IPS-15b (cell line): ENCODE measurements at regions not wholly inside any gene's neighbourhood (a gene's known extent, or its start where the extent isn't known, plus 50 kb on each side); places are given as distances from the start of the nearest gene placed in this dataset.

Source experiments
- H3K27me3 ChIP-seq: one replicate; pipeline ENCODE4 v1.6.1; 2013; ENCODE audit warnings: low read length; ENCODE audit not compliant: control insufficient read depth, insufficient read depth
- H3K36me3 ChIP-seq: one replicate; pipeline ENCODE4 v1.6.1; 2013; ENCODE audit warnings: low read length; ENCODE audit not compliant: control insufficient read depth, insufficient read depth
- H3K4me1 ChIP-seq: one replicate; pipeline ENCODE4 v1.6.1; 2013; ENCODE audit warnings: mild to moderate bottlenecking, low read length; ENCODE audit not compliant: control insufficient read depth, insufficient read depth
- H3K4me3 ChIP-seq: one replicate; pipeline ENCODE4 v1.5.1; 2013; ENCODE audit warnings: low read depth, low read length
- H3K9ac ChIP-seq: one replicate; pipeline ENCODE4 v1.6.1; 2013; ENCODE audit warnings: low read depth, mild to moderate bottlenecking, low read length
- H3K9me3 ChIP-seq: one replicate; pipeline ENCODE4 v1.6.1; 2013; ENCODE audit warnings: mild to moderate bottlenecking, low read length; ENCODE audit not compliant: control insufficient read depth, insufficient read depth

DNA sequence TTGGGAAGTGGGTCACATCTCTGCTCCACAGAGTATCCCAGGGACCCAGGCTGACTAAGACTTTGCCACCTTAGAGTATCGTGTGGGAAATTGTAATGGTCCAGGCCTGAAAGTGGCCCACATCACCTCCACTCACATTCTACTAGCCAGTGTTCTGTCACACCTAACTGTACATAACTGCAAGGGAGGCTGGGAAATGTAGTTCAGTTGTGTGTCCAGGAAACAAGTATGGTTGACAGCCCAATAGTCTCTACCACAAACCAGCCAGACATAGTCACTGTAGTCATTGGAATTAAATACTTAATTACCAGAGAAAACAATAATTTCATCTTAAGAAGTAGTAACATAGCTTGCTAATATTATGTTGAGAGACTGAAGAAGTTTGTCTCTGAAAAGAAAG, 233.4 kb upstream of the S100G start:
- Histone ChIP-seq H3K27me3 (no peaks in the 10 kb centered on the region), H3K36me3 (no peaks in the 10 kb centered on the region), H3K4me3 (no peak overlapping the region), H3K9ac (no peak overlapping the region), H3K9me3 (no peaks in the 10 kb centered on the region), H3K4me1 (no peaks in the 10 kb centered on the region)

DNA sequence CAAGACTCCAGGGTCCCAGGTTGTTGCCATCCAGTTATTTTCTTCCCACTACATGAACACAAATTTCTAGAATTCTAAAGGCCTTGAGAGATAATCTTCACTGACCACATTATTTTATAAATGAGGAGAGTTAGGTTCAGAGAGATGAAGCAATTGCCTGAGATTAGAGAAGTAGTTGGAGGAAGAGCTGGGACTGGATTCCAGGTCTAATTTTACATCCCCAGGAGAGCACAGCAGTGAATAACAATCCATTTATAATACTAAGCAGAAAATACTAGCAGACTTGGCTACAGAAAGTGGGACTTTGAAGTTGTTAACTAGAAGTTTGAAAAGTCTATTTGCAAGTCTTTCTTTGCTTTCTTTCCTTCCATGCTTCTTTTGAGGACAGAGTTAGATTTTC, 231.3 kb upstream of the S100G start:
- Histone ChIP-seq H3K9me3 (no peaks in the 10 kb centered on the region), H3K27me3 (no peaks in the 10 kb centered on the region), H3K4me1 (peaks cover 3% of the 10 kb centered on the region), H3K9ac (no peak overlapping the region), H3K36me3 (no peaks in the 10 kb centered on the region), H3K4me3 (no peak overlapping the region)

- Histone ChIP-seq H3K27me3 (no peaks in the 10 kb centered on the region), H3K4me3 (no peak overlapping the region), H3K9me3 (no peaks in the 10 kb centered on the region)
Observed at GRCh38 chrX:16427668-16428067, 222.3 kb upstream of the S100G start.

DNA sequence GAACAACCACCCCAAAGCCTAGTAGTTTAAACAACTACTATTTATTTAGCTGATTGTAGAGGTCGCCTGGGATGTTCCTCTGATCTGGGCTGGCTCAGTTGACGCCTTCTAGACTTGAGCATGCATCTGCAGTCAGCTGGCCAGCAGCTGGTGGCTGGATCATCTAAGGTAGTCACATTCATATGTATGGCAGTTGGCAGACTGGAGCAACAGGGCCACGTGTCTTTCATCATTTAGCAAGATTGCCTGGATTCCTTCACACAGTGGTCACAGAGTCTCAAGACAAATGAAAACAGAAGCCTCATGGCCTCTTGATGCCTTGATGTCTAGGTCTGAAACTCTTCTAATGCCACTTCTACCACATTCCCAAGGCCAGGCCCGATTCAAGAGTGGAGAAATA, 220.6 kb upstream of the S100G start:
- Histone ChIP-seq H3K9me3 (no peaks in the 10 kb centered on the region), H3K9ac (no peak overlapping the region), H3K4me3 (no peak overlapping the region), H3K4me1 (no peaks in the 10 kb centered on the region), H3K36me3 (no peaks in the 10 kb centered on the region), H3K27me3 (no peaks in the 10 kb centered on the region)

More at GRCh38 chrX:16427668-16428067, 222.3 kb upstream of the S100G start:
- no peaks in the 10 kb centered on the region for H3K36me3 ChIP-seq
- peaks cover 3% of the 10 kb centered on the region for H3K4me1 ChIP-seq
- no peak overlapping the region for H3K9ac ChIP-seq

DNA sequence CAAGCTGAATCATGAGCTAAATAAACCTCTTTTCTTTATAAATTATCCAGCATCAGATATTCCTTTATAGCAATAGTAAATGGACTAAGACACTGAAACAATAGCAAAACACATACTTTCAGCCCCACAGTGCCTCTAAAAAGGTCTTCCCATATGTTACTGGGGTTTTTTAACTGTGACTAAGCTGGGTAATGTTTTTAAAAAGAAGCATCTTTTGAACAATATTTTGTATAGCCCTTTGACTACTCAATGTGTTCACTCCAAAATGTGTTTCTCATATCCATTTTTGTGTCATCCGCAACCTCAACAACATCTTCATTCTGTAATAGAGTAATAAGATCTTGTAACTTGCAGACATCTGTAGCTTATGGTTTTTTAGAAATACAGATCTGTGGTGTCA, 218.7 kb upstream of the S100G start:
- no peak overlapping the region for H3K9ac ChIP-seq
- H3K9me3 ChIP-seq = no peaks in the 10 kb centered on the region
- no peaks in the 10 kb centered on the region for H3K36me3 ChIP-seq
- no peaks in the 10 kb centered on the region for H3K4me1 ChIP-seq
- no peak overlapping the region for H3K4me3 ChIP-seq
- H3K27me3 ChIP-seq = no peaks in the 10 kb centered on the region

DNA sequence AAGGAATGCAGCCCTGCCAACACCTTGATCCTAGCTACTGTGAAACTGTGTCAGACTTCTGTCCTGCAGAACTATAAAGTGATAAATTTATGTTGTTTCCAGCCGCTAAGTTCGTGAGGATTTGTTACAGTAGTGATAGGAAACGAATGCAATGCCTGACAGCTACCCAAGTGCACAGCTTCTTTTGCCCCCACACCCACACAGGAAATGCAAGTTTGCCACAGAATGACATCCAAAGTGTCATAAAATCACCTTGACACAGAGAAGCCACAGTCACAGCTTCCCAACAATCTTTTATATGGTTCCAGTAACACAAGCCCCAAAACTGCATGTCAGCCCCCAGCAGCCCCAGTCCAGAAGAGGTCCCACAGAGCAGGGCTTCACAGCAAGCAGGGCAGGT, 216.9 kb upstream of the S100G start:
- Histone ChIP-seq H3K36me3 (no peaks in the 10 kb centered on the region), H3K9me3 (no peaks in the 10 kb centered on the region), H3K27me3 (no peaks in the 10 kb centered on the region), H3K9ac (no peak overlapping the region), H3K4me1 (no peaks in the 10 kb centered on the region), H3K4me3 (no peak overlapping the region)

GRCh38 chrX:16435399-16435986, 214.5 kb upstream of the S100G start:
- Histone ChIP-seq H3K9me3 (no peaks in the 10 kb centered on the region), H3K4me1 (no peaks in the 10 kb centered on the region), H3K9ac (no peak overlapping the region), H3K27me3 (no peaks in the 10 kb centered on the region), H3K36me3 (no peaks in the 10 kb centered on the region), H3K4me3 (no peak overlapping the region)

- H3K4me3 ChIP-seq = no peak overlapping the region
- no peak overlapping the region for H3K9ac ChIP-seq
Observed at GRCh38 chrX:16436348-16437188, 213.4 kb upstream of the S100G start.

DNA sequence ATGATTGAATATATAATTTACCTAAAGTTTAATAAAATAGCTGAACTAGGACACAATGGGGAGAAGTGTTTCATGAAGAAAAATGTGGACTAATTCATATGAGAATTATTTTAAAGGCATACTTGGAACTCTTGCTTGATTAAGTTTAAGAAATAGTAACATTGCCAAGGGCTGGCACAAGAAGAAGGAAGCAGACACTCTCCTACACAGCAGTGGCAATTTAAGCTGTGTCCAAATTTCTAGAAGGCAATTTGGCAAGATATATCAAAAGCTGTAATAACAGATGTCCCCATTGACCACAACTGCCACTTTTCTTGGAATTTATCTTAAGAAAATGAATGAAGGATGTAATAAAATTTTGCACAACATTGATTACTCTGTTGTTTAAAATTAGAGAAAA, 209.5 kb upstream of the S100G start:
- Histone ChIP-seq H3K4me3 (no peak overlapping the region), H3K27me3 (no peaks in the 10 kb centered on the region), H3K36me3 (no peaks in the 10 kb centered on the region), H3K9ac (no peak overlapping the region), H3K9me3 (no peaks in the 10 kb centered on the region), H3K4me1 (no peaks in the 10 kb centered on the region)

More at GRCh38 chrX:16436348-16437188, 213.4 kb upstream of the S100G start:
- Histone ChIP-seq H3K27me3 (no peaks in the 10 kb centered on the region), H3K36me3 (no peaks in the 10 kb centered on the region), H3K4me1 (no peaks in the 10 kb centered on the region), H3K9me3 (no peaks in the 10 kb centered on the region)

GRCh38 chrX:16444353-16444752, 205.6 kb upstream of the S100G start:
- Histone ChIP-seq H3K4me3 (no peak overlapping the region), H3K27me3 (no peaks in the 10 kb centered on the region), H3K36me3 (no peaks in the 10 kb centered on the region), H3K4me1 (no peaks in the 10 kb centered on the region), H3K9me3 (no peaks in the 10 kb centered on the region), H3K9ac (no peak overlapping the region)

DNA sequence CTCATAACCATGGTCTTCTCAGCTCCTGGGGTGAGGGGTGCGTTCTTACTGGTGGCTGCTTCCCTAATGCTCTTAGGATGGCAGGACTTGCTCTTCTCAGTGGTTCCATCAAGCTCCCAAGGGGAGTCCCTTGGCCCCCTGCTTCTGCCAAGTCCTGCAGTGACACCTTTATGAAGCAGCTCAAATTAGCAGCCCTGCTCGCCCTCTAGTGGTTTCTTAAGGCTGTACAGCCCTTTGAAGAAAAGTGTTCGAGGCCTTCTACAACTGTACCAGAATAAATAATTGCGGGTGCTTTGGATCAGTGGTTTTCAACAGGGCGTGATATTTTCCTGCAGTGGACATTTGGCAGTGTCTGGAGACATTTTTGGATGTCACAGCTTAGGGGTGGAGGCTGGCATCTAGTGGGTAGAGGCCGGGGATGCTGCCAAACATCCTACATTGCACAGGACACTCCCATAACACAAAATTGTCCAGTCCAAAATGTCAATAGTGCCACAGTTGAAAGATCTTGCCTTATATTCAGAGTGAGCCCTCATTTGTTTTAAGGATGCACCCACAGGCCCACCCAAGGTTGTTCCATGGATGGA, 204.7 kb upstream of the S100G start:
- no peaks in the 10 kb centered on the region for H3K27me3 ChIP-seq
- no peak overlapping the region for H3K4me3 ChIP-seq
- H3K4me1 ChIP-seq = no peaks in the 10 kb centered on the region
- no peaks in the 10 kb centered on the region for H3K36me3 ChIP-seq
- H3K9me3 ChIP-seq = no peaks in the 10 kb centered on the region
- no peak overlapping the region for H3K9ac ChIP-seq

GRCh38 chrX:16451334-16451733, 198.6 kb upstream of the S100G start:
- H3K4me1 ChIP-seq = no peaks in the 10 kb centered on the region
- H3K9me3 ChIP-seq = no peaks in the 10 kb centered on the region
- no peaks in the 10 kb centered on the region for H3K36me3 ChIP-seq
- H3K27me3 ChIP-seq = no peaks in the 10 kb centered on the region
- H3K9ac ChIP-seq = no peak overlapping the region
- H3K4me3 ChIP-seq = no peak overlapping the region
